ENCODE measurements at regions not wholly inside any gene's neighbourhood (a gene's known extent, or its start where the extent isn't known, plus 50 kb on each side); places are given as distances from the start of the nearest gene placed in this dataset.

DNA sequence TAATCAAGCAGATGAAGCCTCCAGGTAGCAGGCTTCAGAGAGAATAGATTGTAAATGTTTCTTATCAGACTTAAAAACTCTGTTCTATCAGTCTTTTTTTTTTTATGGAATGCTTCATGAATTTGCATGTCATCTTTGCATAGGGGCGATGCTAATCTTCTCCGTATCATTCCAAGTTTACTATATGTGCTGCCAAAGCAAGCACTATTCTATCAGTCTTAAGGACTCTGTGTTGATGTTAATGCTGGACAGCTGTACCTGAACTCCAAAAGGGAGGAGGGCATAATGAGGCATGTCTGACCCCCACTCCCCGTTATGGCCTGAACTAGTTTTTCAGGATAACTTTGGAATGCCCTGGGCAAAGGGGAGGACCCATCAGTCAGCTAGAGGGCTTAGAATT, 66.8 kb upstream of the PRRC2C start:
- Mint-ChIP-seq H3K4me3 (no peak overlapping the region), H3K9me3 (peaks cover 14% of the 10 kb centered on the region), H3K36me3 (no peaks in the 10 kb centered on the region), H3K4me1 (no peaks in the 10 kb centered on the region), H3K27ac (no peak overlapping the region), H3K27me3 (ENCODE audit: insufficient read depth, low read depth) (no peaks in the 10 kb centered on the region)
- Histone ChIP-seq H3K9ac (no peak overlapping the region), H3K4me2 (no peak overlapping the region), H2AFZ (replicated peaks) (no peak overlapping the region), H3K9me3 (ENCODE audit: low read depth) (no peaks in the 10 kb centered on the region), H3K79me2 (ENCODE audit: low read depth) (no peaks in the 10 kb centered on the region), H3F3A (ENCODE audit: low read depth) (no peaks in the 10 kb centered on the region), H3K27ac (no peak overlapping the region), H3K4me3 (no peak overlapping the region), H4K20me1 (ENCODE audit: low read depth) (no peaks in the 10 kb centered on the region), H3K36me3 (no peaks in the 10 kb centered on the region), H3K27me3 (no peaks in the 10 kb centered on the region), H3K4me1 (no peaks in the 10 kb centered on the region)
- TF ChIP-seq EZH2phosphoT487 (IDR thresholded peaks at IDR 0.05) (no peak), EZH2 (IDR thresholded peaks at IDR 0.05) (no peak)
- TF ChIP-seq, protein P1, sequence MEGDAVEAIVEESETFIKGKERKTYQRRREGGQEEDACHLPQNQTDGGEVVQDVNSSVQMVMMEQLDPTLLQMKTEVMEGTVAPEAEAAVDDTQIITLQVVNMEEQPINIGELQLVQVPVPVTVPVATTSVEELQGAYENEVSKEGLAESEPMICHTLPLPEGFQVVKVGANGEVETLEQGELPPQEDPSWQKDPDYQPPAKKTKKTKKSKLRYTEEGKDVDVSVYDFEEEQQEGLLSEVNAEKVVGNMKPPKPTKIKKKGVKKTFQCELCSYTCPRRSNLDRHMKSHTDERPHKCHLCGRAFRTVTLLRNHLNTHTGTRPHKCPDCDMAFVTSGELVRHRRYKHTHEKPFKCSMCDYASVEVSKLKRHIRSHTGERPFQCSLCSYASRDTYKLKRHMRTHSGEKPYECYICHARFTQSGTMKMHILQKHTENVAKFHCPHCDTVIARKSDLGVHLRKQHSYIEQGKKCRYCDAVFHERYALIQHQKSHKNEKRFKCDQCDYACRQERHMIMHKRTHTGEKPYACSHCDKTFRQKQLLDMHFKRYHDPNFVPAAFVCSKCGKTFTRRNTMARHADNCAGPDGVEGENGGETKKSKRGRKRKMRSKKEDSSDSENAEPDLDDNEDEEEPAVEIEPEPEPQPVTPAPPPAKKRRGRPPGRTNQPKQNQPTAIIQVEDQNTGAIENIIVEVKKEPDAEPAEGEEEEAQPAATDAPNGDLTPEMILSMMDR (IDR thresholded peaks at IDR 0.05): no peak
- no peak for DNase-seq (ENCODE audit: low spot score)

DNA sequence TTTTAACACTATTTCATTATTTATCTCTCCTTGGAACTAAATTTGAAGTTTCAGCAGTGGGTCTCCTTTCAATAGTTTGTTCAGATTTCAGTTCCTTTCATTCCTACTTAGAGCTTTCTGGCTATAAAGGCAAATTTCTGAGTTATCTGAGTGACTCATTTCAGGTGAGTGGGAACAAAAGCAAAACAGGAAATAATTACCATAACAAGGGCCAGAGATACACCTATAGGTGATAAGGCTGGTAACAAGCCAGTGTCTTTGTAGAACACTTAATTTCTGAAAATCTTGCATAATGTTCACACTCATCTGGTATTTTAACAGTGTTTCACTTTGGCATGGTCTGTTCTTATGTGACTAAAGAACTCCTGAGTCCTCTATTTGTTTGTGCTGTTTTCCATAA, 64.5 kb upstream of the PRRC2C start:
- Histone ChIP-seq H3K36me3 (no peaks in the 10 kb centered on the region), H3F3A (ENCODE audit: low read depth) (no peaks in the 10 kb centered on the region), H3K79me2 (ENCODE audit: low read depth) (no peaks in the 10 kb centered on the region), H3K27me3 (no peaks in the 10 kb centered on the region), H3K4me1 (no peaks in the 10 kb centered on the region), H3K9ac (no peak overlapping the region), H3K27ac (no peak overlapping the region), H3K4me3 (no peak overlapping the region), H3K4me2 (no peak overlapping the region), H2AFZ (replicated peaks) (peak overlapping the region; percentile 79), H4K20me1 (ENCODE audit: low read depth) (no peaks in the 10 kb centered on the region), H3K9me3 (ENCODE audit: low read depth) (no peaks in the 10 kb centered on the region)
- DNase-seq (ENCODE audit: low spot score): no peak
- no peaks in the 10 kb centered on the region for H3K27me3 Mint-ChIP-seq (ENCODE audit: insufficient read depth, low read depth)
- TF ChIP-seq, protein P1 (IDR thresholded peaks at IDR 0.05): no peak
- no peak overlapping the region for H3K4me3 Mint-ChIP-seq
- H3K4me1 Mint-ChIP-seq: no peaks in the 10 kb centered on the region
- no peak overlapping the region for H3K27ac Mint-ChIP-seq
- H3K36me3 Mint-ChIP-seq: no peaks in the 10 kb centered on the region
- peaks cover 11% of the 10 kb centered on the region for H3K9me3 Mint-ChIP-seq

DNA sequence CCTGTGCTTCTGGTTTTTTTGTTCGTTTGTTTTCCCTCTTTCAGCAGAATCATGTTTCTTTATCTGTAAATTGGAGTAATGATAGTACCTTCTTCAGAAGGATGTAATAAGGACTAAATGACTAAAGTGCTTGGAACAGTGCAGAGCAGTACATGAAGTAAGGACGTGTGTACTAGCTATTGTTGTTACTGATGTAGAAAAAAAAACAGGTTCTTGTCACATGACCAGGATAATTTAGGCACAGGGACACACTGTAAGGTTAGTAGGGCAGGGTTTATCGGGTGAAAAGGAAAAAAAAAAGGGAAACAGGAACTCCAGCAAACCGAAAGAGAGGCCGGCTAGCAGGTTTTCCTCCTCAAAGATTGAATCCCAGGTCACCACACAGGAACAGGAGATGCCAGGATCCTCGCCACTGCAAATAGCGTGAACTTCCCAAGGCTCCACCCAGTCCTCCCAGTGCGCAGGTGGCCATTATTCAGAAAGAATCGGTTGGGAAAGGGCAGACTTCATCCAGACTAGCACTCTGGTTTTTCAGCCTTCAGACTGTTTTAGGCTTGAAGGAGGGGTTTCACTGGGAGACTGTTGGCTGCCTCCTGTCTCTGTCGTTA, 63.8 kb upstream of the PRRC2C start:
- Mint-ChIP-seq H3K36me3 (peaks cover 2% of the 10 kb centered on the region), H3K27me3 (ENCODE audit: insufficient read depth, low read depth) (no peaks in the 10 kb centered on the region), H3K4me1 (no peaks in the 10 kb centered on the region), H3K4me3 (no peak overlapping the region), H3K27ac (no peak overlapping the region), H3K9me3 (peaks cover 13% of the 10 kb centered on the region)
- no peak overlapping the region for H3K9ac ChIP-seq
- H3K27ac ChIP-seq: no peak overlapping the region
- TF ChIP-seq, protein P1 (IDR thresholded peaks at IDR 0.05): no peak
- no peak for TF ChIP-seq EZH2 (IDR thresholded peaks at IDR 0.05)
- TF ChIP-seq EZH2phosphoT487 (IDR thresholded peaks at IDR 0.05): no peak
- no peaks in the 10 kb centered on the region for H3K36me3 ChIP-seq
- H3K4me2 ChIP-seq: no peak overlapping the region
- H3F3A ChIP-seq (ENCODE audit: low read depth): no peaks in the 10 kb centered on the region
- no peaks in the 10 kb centered on the region for H3K27me3 ChIP-seq
- no peak for DNase-seq (ENCODE audit: low spot score)
- no peaks in the 10 kb centered on the region for H3K4me1 ChIP-seq
- no peak overlapping the region for H3K4me3 ChIP-seq
- H3K79me2 ChIP-seq (ENCODE audit: low read depth): no peaks in the 10 kb centered on the region
- no peaks in the 10 kb centered on the region for H4K20me1 ChIP-seq (ENCODE audit: low read depth)
- H3K9me3 ChIP-seq (ENCODE audit: low read depth): peaks cover 6% of the 10 kb centered on the region
- H2AFZ ChIP-seq (replicated peaks): peak overlapping the region; percentile 79
